AG04450 (cell line): ENCODE measurements at regions not wholly inside any gene's neighbourhood (a gene's known extent, or its start where the extent isn't known, plus 50 kb on each side); places are given as distances from the start of the nearest gene placed in this dataset.
"Not testable (repeated sequence)": the region's sequence is repeated elsewhere in the genome, so short reads cannot be mapped to it uniquely, and the experiment has no call there.

Source experiments
- CTCF ChIA-PET: fragments of 300-600, 350-600 bp; formaldehyde crosslinking; extraction: SDS; loops from one replicate; lab custom pipeline; 2022; ENCODE audit warnings: antibody characterized with exemption, inconsistent platforms; lab: Charles Lee
- POLR2A ChIA-PET: fragments of 350-600 bp; formaldehyde crosslinking; extraction: SDS; loops from one replicate; lab custom pipeline; 2021; ENCODE audit warnings: antibody characterized with exemption, inconsistent platforms; lab: Yijun Ruan, JAX
- DNase-seq: peaks from one replicate; pipeline ENCODE4 v3.0.0-alpha.2; 2011; ENCODE audit warnings: low read depth, low spot score
- H3K27ac ChIP-seq: one replicate; pipeline ENCODE4 v1.5.1; 2012; ENCODE audit warnings: low read depth, low read length, control low read depth
- H3K27me3 ChIP-seq: one replicate; pipeline ENCODE4 v1.6.0; 2012; ENCODE audit warnings: low read length; ENCODE audit not compliant: control insufficient read depth, insufficient read depth
- H3K4me3 ChIP-seq: 2 replicates; pipeline ENCODE4 v1.5.1; 2011; ENCODE audit warnings: mild to moderate bottlenecking, low read depth, low read length, control low read depth
- H3K9me3 ChIP-seq: 2 replicates; pipeline ENCODE4 v1.5.1; 2012; ENCODE audit warnings: low read length; ENCODE audit not compliant: control insufficient read depth, insufficient read depth
- CTCF ChIP-seq: IDR thresholded peaks from 2 replicates; pipeline ENCODE4 v1.5.1; 2011; ENCODE audit warnings: low read depth, low read length, control low read depth, inconsistent platforms

GRCh38 chr20:25932806-25933205, 236.2 kb upstream of the ZNF337 start:
- DNase-seq, CTCF ChIA-PET, H3K9me3 ChIP-seq: not testable (repeated sequence)

GRCh38 chr20:25932170-25932569, 235.5 kb upstream of the ZNF337 start:
- H3K4me3 ChIP-seq, POLR2A ChIA-PET, H3K9me3 ChIP-seq, H3K27me3 ChIP-seq, DNase-seq, CTCF ChIA-PET, H3K27ac ChIP-seq: not testable (repeated sequence)

More at GRCh38 chr20:25932806-25933205, 236.2 kb upstream of the ZNF337 start:
- POLR2A ChIA-PET, H3K4me3 ChIP-seq, H3K27ac ChIP-seq, H3K27me3 ChIP-seq: not testable (repeated sequence)

GRCh38 chr20:25902321-25902720, 205.7 kb upstream of the ZNF337 start:
- H3K4me3 ChIP-seq, H3K27ac ChIP-seq, DNase-seq, H3K27me3 ChIP-seq, POLR2A ChIA-PET, CTCF ChIA-PET, H3K9me3 ChIP-seq: not testable (repeated sequence)

- H3K9me3 ChIP-seq, H3K27me3 ChIP-seq, POLR2A ChIA-PET, H3K4me3 ChIP-seq, DNase-seq, H3K27ac ChIP-seq, CTCF ChIA-PET: not testable (repeated sequence)
Measured at GRCh38 chr20:25898663-25899062, 202.0 kb upstream of the ZNF337 start.

- POLR2A ChIA-PET, DNase-seq, H3K9me3 ChIP-seq, H3K27ac ChIP-seq, CTCF ChIA-PET, H3K4me3 ChIP-seq, H3K27me3 ChIP-seq: not testable (repeated sequence)
Measured at GRCh38 chr20:25879096-25879495, 182.4 kb upstream of the ZNF337 start.

- DNase-seq, CTCF ChIA-PET, H3K27ac ChIP-seq, H3K9me3 ChIP-seq, H3K4me3 ChIP-seq, POLR2A ChIA-PET: not testable (repeated sequence)
- H3K27me3 ChIP-seq: peaks cover 16% of the 10 kb centered on the region
Measured at GRCh38 chr20:25868650-25868979, 172.0 kb upstream of the ZNF337 start.

GRCh38 chr20:25867776-25868649, 171.4 kb upstream of the ZNF337 start:
- ChIA-PET CTCF (no interaction called here), POLR2A (no interaction called here)
- Histone ChIP-seq H3K27me3 (peaks cover 20% of the 10 kb centered on the region), H3K27ac (no peak overlapping the region), H3K4me3 (peak overlapping the region; percentile 27; the same call in 1 of the 2 replicates), H3K9me3 (peaks cover 4% of the 10 kb centered on the region)
- no peak for DNase-seq
- TF ChIP-seq CTCF: no peak

GRCh38 chr20:25867015-25867775, 170.5 kb upstream of the ZNF337 start:
- H3K27me3 ChIP-seq: peaks cover 28% of the 10 kb centered on the region
- POLR2A ChIA-PET, CTCF ChIA-PET, H3K4me3 ChIP-seq, H3K9me3 ChIP-seq, H3K27ac ChIP-seq, DNase-seq: not testable (repeated sequence)
